SK-N-SH treated with all-trans-retinoic acid at 6 μM for 48 hours (cell line): ENCODE measurements at regions not wholly inside any gene's neighbourhood (a gene's known extent, or its start where the extent isn't known, plus 50 kb on each side); places are given as distances from the start of the nearest gene placed in this dataset.

ENCODE experiments used
- GLIS3 ChIP-seq: fragments of 250-450 bp; sonication (Bioruptor Pico); IDR thresholded peaks from 2 replicates; pipeline ENCODE4 v1.5.0; 2020; ENCODE audit warnings: mild to moderate bottlenecking, moderate library complexity
- ZFP3 ChIP-seq: fragments of 250-450 bp; sonication (Bioruptor Pico); IDR thresholded peaks from 2 replicates; pipeline ENCODE4 v1.5.0; 2020; ENCODE audit warnings: mild to moderate bottlenecking, moderate library complexity
- TF ChIP-seq, protein P1 (sequence below): fragments of 250-450 bp; sonication (Bioruptor Pico); IDR thresholded peaks from 2 replicates; pipeline ENCODE4 v1.8.0; 2020; ENCODE audit warnings: mild to moderate bottlenecking, moderate library complexity, borderline replicate concordance

- TF ChIP-seq ZFP3 (CRISPR knock-in tag) (no peak), GLIS3 (no peak)
- TF ChIP-seq, protein P1, sequence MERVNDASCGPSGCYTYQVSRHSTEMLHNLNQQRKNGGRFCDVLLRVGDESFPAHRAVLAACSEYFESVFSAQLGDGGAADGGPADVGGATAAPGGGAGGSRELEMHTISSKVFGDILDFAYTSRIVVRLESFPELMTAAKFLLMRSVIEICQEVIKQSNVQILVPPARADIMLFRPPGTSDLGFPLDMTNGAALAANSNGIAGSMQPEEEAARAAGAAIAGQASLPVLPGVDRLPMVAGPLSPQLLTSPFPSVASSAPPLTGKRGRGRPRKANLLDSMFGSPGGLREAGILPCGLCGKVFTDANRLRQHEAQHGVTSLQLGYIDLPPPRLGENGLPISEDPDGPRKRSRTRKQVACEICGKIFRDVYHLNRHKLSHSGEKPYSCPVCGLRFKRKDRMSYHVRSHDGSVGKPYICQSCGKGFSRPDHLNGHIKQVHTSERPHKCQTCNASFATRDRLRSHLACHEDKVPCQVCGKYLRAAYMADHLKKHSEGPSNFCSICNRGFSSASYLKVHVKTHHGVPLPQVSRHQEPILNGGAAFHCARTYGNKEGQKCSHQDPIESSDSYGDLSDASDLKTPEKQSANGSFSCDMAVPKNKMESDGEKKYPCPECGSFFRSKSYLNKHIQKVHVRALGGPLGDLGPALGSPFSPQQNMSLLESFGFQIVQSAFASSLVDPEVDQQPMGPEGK: no peak
These were observed 1610.1 kb upstream of the ACO1 start for GRCh38 chr9:30774326-30774725.
